NB4 (cell line): ENCODE measurements at regions not wholly inside any gene's neighbourhood (a gene's known extent, or its start where the extent isn't known, plus 50 kb on each side); places are given as distances from the start of the nearest gene placed in this dataset.

Experiments
- MYC ChIP-seq: IDR thresholded peaks from 2 replicates; pipeline ENCODE4 v1.6.1; 2011; ENCODE audit warnings: low read depth, low read length
- TF ChIP-seq, protein P1 (sequence below): IDR thresholded peaks from one replicate; pipeline ENCODE4 v1.5.1; 2012; ENCODE audit warnings: low read depth, low read length
- TF ChIP-seq, protein P2 (sequence below): IDR thresholded peaks from 2 replicates; pipeline ENCODE4 v1.6.1; 2011; ENCODE audit warnings: low read depth, low read length

DNA sequence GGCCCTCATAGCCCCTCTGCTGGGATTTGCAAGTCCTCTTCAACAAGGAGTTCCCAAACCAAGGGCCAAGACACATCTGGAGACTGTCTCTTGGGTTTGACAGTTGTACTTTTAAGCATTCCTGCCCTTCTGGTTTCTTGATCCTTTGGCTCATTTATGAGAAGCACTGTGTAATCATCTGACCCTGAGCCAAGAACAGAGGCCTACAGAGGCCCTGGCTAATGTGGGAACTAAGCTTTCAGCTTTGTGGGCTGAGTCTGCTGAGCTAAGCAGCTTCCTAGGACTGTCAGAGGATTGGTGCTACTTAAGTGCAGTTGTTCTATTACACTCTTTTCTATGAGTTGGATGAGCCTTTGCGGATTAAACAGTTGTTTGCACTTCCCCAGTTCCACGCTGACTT is 178.3 kb downstream of the KBTBD8 start:
- TF ChIP-seq, protein P1, sequence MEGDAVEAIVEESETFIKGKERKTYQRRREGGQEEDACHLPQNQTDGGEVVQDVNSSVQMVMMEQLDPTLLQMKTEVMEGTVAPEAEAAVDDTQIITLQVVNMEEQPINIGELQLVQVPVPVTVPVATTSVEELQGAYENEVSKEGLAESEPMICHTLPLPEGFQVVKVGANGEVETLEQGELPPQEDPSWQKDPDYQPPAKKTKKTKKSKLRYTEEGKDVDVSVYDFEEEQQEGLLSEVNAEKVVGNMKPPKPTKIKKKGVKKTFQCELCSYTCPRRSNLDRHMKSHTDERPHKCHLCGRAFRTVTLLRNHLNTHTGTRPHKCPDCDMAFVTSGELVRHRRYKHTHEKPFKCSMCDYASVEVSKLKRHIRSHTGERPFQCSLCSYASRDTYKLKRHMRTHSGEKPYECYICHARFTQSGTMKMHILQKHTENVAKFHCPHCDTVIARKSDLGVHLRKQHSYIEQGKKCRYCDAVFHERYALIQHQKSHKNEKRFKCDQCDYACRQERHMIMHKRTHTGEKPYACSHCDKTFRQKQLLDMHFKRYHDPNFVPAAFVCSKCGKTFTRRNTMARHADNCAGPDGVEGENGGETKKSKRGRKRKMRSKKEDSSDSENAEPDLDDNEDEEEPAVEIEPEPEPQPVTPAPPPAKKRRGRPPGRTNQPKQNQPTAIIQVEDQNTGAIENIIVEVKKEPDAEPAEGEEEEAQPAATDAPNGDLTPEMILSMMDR: no peak
- TF ChIP-seq, protein P2, sequence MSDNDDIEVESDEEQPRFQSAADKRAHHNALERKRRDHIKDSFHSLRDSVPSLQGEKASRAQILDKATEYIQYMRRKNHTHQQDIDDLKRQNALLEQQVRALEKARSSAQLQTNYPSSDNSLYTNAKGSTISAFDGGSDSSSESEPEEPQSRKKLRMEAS: no peak
- no peak for TF ChIP-seq MYC
